NB4 (cell line): ENCODE measurements at regions not wholly inside any gene's neighbourhood (a gene's known extent, or its start where the extent isn't known, plus 50 kb on each side); places are given as distances from the start of the nearest gene placed in this dataset.

Source experiments
- POLR2A ChIP-seq: IDR thresholded peaks from 2 replicates; pipeline ENCODE4 v1.6.1; 2011; ENCODE audit warnings: mild to moderate bottlenecking; ENCODE audit not compliant: insufficient read length; ENCODE audit errors: extremely low read depth
- TF ChIP-seq, protein P1 (sequence below): IDR thresholded peaks from 2 replicates; pipeline ENCODE4 v1.6.1; 2011; ENCODE audit warnings: low read depth, low read length
- TF ChIP-seq, protein P2 (sequence below): IDR thresholded peaks from one replicate; pipeline ENCODE4 v1.5.1; 2012; ENCODE audit warnings: low read depth, low read length

DNA sequence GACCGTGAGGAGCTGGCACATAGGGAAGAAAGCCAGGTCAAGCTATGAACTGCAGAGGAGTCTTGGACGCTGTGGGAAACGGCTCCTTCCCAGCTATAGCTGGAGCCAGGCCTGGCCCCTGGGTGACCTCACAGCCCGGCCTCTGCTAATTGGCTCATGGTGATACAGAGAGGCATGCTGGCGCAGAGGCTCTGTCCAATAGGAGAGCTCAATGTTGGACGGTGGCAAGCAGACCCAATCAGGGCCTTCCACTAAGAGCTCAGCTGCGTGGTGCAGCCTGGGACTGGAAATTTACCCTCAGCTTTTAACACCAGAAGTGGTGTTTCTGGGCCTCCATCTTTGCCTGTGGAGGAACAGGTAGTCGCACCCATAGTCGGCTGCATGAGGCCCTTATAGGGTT is 64.4 kb upstream of the GRHL3 start:
- TF ChIP-seq, protein P1, sequence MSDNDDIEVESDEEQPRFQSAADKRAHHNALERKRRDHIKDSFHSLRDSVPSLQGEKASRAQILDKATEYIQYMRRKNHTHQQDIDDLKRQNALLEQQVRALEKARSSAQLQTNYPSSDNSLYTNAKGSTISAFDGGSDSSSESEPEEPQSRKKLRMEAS, result no peak
- TF ChIP-seq POLR2A, result no peak
- TF ChIP-seq, protein P2, sequence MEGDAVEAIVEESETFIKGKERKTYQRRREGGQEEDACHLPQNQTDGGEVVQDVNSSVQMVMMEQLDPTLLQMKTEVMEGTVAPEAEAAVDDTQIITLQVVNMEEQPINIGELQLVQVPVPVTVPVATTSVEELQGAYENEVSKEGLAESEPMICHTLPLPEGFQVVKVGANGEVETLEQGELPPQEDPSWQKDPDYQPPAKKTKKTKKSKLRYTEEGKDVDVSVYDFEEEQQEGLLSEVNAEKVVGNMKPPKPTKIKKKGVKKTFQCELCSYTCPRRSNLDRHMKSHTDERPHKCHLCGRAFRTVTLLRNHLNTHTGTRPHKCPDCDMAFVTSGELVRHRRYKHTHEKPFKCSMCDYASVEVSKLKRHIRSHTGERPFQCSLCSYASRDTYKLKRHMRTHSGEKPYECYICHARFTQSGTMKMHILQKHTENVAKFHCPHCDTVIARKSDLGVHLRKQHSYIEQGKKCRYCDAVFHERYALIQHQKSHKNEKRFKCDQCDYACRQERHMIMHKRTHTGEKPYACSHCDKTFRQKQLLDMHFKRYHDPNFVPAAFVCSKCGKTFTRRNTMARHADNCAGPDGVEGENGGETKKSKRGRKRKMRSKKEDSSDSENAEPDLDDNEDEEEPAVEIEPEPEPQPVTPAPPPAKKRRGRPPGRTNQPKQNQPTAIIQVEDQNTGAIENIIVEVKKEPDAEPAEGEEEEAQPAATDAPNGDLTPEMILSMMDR, result no peak
